Natural killer cell (primary cell): ENCODE measurements at regions not wholly inside any gene's neighbourhood (a gene's known extent, or its start where the extent isn't known, plus 50 kb on each side); places are given as distances from the start of the nearest gene placed in this dataset.

Experiments used
- ATAC-seq, 3 donors: fragments of 150-1000 bp in 2 of 3; fragments of 200-7000 bp in 1 of 3; cut with Tn5 transposase; 1 replicate in 1 of 3; 2 replicates in 2 of 3; pipeline ENCODE4 v1.10.0; 2021; ENCODE audit warnings: mild to moderate bottlenecking in 2 of 3, moderate library complexity in 2 of 3
- DNase-seq, 2 donors: peaks; one replicate each; pipeline versions ENCODE4 v3.0.0 to v3.0.0-alpha.2; 2013 to 2021; ENCODE audit warnings: mixed read lengths in 1 of 2
- H3K27ac ChIP-seq: one replicate; pipeline ENCODE4 v1.5.1; 2013; ENCODE audit warnings: mild to moderate bottlenecking, low read length
- H3K27me3 ChIP-seq: one replicate; pipeline ENCODE4 v1.6.1; 2013; ENCODE audit warnings: low read length; ENCODE audit not compliant: control insufficient read depth, insufficient read depth
- H3K36me3 ChIP-seq: one replicate; pipeline ENCODE4 v1.6.1; 2013; ENCODE audit warnings: low read length; ENCODE audit not compliant: control insufficient read depth, insufficient read depth
- H3K4me1 ChIP-seq: one replicate; pipeline ENCODE4 v1.6.1; 2013; ENCODE audit warnings: low read length; ENCODE audit not compliant: control insufficient read depth, insufficient read depth
- H3K4me3 ChIP-seq: one replicate; pipeline ENCODE4 v1.5.1; 2013; ENCODE audit warnings: low read length
- H3K9me3 ChIP-seq: one replicate; pipeline ENCODE4 v1.6.1; 2013; ENCODE audit warnings: low read length; ENCODE audit not compliant: control insufficient read depth, insufficient read depth
- H3K27ac Mint-ChIP-seq, 2 donors: one replicate each; pipeline ENCODE4 v1.8.0; 2022; ENCODE audit warnings: mild to moderate bottlenecking in 2 of 2, mixed read lengths in 2 of 2, moderate library complexity in 1 of 2
- H3K27me3 Mint-ChIP-seq, 2 donors: one replicate each; pipeline ENCODE4 v1.8.0; 2022; ENCODE audit warnings: low read depth in 2 of 2, mixed read lengths in 2 of 2
- H3K36me3 Mint-ChIP-seq: one replicate; pipeline ENCODE4 v1.8.0; 2022; ENCODE audit warnings: mixed read lengths
- H3K4me1 Mint-ChIP-seq, 2 donors: one replicate each; pipeline ENCODE4 v1.8.0; 2022; ENCODE audit warnings: mixed read lengths in 2 of 2
- H3K4me3 Mint-ChIP-seq: one replicate; pipeline ENCODE4 v1.8.0; 2022; ENCODE audit warnings: mild to moderate bottlenecking, moderate library complexity, mixed read lengths
- H3K9me3 Mint-ChIP-seq, 2 donors: one replicate each; pipeline ENCODE4 v1.8.0; 2022; ENCODE audit warnings: mixed read lengths in 2 of 2
- WGBS: methylation state at CpG from one replicate; pipeline ENCODE4 v1.1.7; 2013; ENCODE audit warnings: missing lambda C conversion rate; ENCODE audit not compliant: insufficient coverage; 5-methylcytosine and 5-hydroxymethylcytosine counted together
- intact Hi-C: fragments of 100-400 bp; cut with micrococcal nuclease; formaldehyde crosslinking; loops from one replicate; pipeline ENCODE4 v1.14.2; 2022
- TF ChIP-seq, protein P1 (sequence below): fragments of 200-600 bp; IDR thresholded peaks from one replicate; pipeline ENCODE4 v1.8.0; 2022; ENCODE audit warnings: antibody characterized with exemption

DNA sequence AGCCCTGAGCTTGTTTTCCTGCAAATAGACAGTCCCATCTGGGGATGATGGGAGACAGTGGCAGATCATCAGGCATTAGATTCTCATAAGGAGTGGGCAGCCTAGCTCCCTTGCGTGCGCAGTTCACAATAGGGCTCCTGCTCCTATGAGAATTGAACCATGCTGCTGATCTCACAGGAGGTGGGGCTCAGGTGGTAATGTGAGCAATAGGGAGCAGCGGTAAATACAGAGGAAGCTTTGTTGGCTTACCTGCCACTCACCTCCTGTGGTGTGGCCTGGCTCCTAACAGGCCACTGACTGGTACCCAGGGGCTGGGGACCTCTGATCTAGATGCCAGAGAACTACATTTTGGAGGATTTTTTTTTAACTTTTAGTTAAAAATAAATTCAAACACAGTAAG lies 434.8 kb upstream of the MKI67 start:
- Histone ChIP-seq H3K4me1 (no peaks in the 10 kb centered on the region), H3K27me3 (no peaks in the 10 kb centered on the region), H3K36me3 (no peaks in the 10 kb centered on the region), H3K4me3 (no peak overlapping the region), H3K27ac (no peak overlapping the region), H3K9me3 (no peaks in the 10 kb centered on the region)
- H3K27ac Mint-ChIP-seq, result no peak overlapping the region
- no peak for DNase-seq
- H3K4me1 Mint-ChIP-seq, result no peaks in the 10 kb centered on the region
- H3K9me3 Mint-ChIP-seq, result no peaks in the 10 kb centered on the region
- TF ChIP-seq, protein P1, sequence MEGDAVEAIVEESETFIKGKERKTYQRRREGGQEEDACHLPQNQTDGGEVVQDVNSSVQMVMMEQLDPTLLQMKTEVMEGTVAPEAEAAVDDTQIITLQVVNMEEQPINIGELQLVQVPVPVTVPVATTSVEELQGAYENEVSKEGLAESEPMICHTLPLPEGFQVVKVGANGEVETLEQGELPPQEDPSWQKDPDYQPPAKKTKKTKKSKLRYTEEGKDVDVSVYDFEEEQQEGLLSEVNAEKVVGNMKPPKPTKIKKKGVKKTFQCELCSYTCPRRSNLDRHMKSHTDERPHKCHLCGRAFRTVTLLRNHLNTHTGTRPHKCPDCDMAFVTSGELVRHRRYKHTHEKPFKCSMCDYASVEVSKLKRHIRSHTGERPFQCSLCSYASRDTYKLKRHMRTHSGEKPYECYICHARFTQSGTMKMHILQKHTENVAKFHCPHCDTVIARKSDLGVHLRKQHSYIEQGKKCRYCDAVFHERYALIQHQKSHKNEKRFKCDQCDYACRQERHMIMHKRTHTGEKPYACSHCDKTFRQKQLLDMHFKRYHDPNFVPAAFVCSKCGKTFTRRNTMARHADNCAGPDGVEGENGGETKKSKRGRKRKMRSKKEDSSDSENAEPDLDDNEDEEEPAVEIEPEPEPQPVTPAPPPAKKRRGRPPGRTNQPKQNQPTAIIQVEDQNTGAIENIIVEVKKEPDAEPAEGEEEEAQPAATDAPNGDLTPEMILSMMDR, result no peak
- WGBS, result 88% methylated on average over 3 of the region's 3 CpGs
- intact Hi-C loops, result no loop called here
- no peak overlapping the region for H3K4me3 Mint-ChIP-seq
- no peaks in the 10 kb centered on the region for H3K36me3 Mint-ChIP-seq
- H3K27me3 Mint-ChIP-seq, result peaks cover 0 to 4% of the 10 kb centered on the region in 2 donors
- ATAC-seq, result no peak

DNA sequence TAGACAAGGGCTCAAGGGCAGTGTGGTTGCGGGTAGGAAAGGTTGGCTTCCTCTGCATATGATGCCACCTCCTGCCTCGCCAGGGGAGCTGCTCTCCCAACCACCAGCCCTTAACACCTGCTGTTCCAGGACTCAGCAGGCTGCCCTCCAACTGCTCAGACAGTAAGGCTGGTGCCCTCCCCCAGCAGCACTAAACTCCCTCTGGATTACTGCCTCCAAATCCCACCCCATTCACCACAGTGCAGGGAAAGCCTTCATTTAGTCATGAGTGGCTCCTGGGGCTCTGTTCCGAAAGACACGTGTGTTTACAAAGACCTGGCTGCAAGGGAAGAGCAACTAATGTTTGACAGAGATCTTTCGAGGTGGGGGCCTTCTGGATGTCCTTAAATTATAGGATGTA lies 437.2 kb upstream of the MKI67 start:
- DNase-seq, result no peak
- Mint-ChIP-seq H3K27me3 (peaks cover 0 to 4% of the 10 kb centered on the region in 2 donors), H3K27ac (no peak overlapping the region), H3K9me3 (no peaks in the 10 kb centered on the region), H3K4me3 (no peak overlapping the region), H3K36me3 (no peaks in the 10 kb centered on the region), H3K4me1 (no peaks in the 10 kb centered on the region)
- intact Hi-C loops, result no loop called here
- H3K9me3 ChIP-seq, result no peaks in the 10 kb centered on the region
- H3K27me3 ChIP-seq, result no peaks in the 10 kb centered on the region
- WGBS, result 87% methylated on average over 5 of the region's 5 CpGs
- H3K27ac ChIP-seq, result no peak overlapping the region
- ATAC-seq, result no peak
- H3K36me3 ChIP-seq, result no peaks in the 10 kb centered on the region
- TF ChIP-seq, protein P1, result no peak
- H3K4me1 ChIP-seq, result no peaks in the 10 kb centered on the region
- no peak overlapping the region for H3K4me3 ChIP-seq

DNA sequence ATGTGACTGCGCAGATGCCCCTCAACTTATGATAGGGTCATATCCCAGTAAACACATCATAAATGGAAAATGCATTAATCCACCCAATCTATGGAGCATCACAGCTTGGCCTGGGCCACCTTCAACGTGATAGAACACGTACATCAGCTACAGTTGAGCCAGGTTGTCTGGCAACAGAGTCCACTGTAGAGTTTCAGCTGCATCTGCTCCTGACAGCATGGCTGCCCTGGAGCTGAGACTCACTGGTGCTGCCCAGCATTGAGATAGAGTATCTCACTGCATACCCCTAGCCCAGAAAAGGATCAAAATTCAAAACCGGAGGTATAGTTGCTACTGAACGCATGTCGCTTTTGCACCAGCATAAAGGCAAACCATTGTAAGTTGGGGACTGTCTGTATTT lies 437.7 kb upstream of the MKI67 start:
- H3K27ac Mint-ChIP-seq, result no peak overlapping the region
- DNase-seq, result no peak
- no peak overlapping the region for H3K4me3 Mint-ChIP-seq
- Histone ChIP-seq H3K36me3 (no peaks in the 10 kb centered on the region), H3K27me3 (no peaks in the 10 kb centered on the region), H3K4me1 (no peaks in the 10 kb centered on the region), H3K4me3 (no peak overlapping the region), H3K27ac (no peak overlapping the region), H3K9me3 (no peaks in the 10 kb centered on the region)
- TF ChIP-seq, protein P1, result no peak
- H3K9me3 Mint-ChIP-seq, result no peaks in the 10 kb centered on the region
- no peaks in the 10 kb centered on the region for H3K36me3 Mint-ChIP-seq
- no peak for ATAC-seq
- WGBS, result 91% methylated on average over 6 of the region's 6 CpGs
- peaks cover 0 to 4% of the 10 kb centered on the region in 2 donors for H3K27me3 Mint-ChIP-seq
- intact Hi-C loops, result no loop called here
- H3K4me1 Mint-ChIP-seq, result no peaks in the 10 kb centered on the region

DNA sequence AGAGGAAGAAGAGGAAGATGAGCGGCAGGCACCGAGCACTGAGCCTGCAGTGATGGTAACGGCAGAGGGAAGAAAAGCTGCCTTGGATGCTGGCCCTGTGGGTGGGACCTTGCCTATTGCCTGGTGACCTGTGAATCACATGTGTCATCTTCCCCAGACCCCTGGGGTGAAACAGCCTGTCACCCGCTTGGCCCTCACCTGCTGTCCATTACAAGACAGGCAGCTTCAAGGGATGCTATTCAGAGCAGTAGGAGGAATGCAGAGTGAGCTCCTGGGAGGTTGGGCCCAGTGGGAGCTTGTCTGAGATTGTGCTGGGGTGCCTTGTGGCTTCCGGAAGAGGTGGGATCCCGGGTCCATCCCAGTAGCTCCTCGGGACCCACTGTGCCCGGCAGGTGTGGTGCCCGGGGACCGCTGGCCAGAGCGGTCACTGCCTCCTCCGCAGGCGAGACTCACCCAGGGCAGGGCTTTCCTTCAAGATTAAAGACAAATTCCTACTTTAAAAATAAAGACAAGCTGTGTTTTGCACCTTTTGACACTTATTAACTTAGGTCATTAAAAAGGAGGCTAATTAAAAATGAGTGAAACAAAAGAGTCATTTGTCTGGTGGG lies 440.2 kb upstream of the MKI67 start:
- H3K36me3 Mint-ChIP-seq, result no peaks in the 10 kb centered on the region
- no peaks in the 10 kb centered on the region for H3K27me3 Mint-ChIP-seq
- 91% methylated on average over 13 of the region's 13 CpGs for WGBS
- ATAC-seq (no peak), DNase-seq (no peak)
- intact Hi-C loops, result no loop called here
- Histone ChIP-seq H3K4me1 (no peaks in the 10 kb centered on the region), H3K27ac (no peak overlapping the region), H3K36me3 (no peaks in the 10 kb centered on the region), H3K4me3 (no peak overlapping the region), H3K27me3 (no peaks in the 10 kb centered on the region), H3K9me3 (no peaks in the 10 kb centered on the region)
- no peaks in the 10 kb centered on the region for H3K4me1 Mint-ChIP-seq
- no peak overlapping the region for H3K4me3 Mint-ChIP-seq
- no peak overlapping the region for H3K27ac Mint-ChIP-seq
- H3K9me3 Mint-ChIP-seq, result no peaks in the 10 kb centered on the region
- TF ChIP-seq, protein P1, result no peak
